SK-N-SH (cell line): ENCODE measurements at regions not wholly inside any gene's neighbourhood (a gene's known extent, or its start where the extent isn't known, plus 50 kb on each side); places are given as distances from the start of the nearest gene placed in this dataset.

Experiments used
- EP300 ChIP-seq, 2 experiments: IDR thresholded peaks; 2 replicates each; pipeline versions ENCODE4 v1.4.0 to v1.6.1; 2012; ENCODE audit warnings: borderline replicate concordance in 1 of 2, low read depth in 1 of 2, low read length in 1 of 2
- GATA2 ChIP-seq: sonication (generic); formaldehyde crosslinking; IDR thresholded peaks from 2 replicates; pipeline ENCODE4 v1.5.0; 2020; ENCODE audit warnings: mild to moderate bottlenecking, missing genetic modification reagents
- MXI1 ChIP-seq: IDR thresholded peaks from 2 replicates; pipeline ENCODE4 v1.6.1; 2012; ENCODE audit warnings: mild to moderate bottlenecking, low read depth, low read length, improper control_type of control experiment
- POLR2AphosphoS5 ChIP-seq: IDR thresholded peaks from 2 replicates; pipeline ENCODE4 v1.6.1; 2012; ENCODE audit warnings: low read depth, low read length
- TAF1 ChIP-seq: IDR thresholded peaks from 2 replicates; pipeline ENCODE4 v1.6.1; 2012; ENCODE audit warnings: low read depth, mild to moderate bottlenecking, low read length, moderate library complexity, borderline replicate concordance
- TEAD4 ChIP-seq: IDR thresholded peaks from 2 replicates; pipeline ENCODE4 v1.4.0; 2012; ENCODE audit warnings: mild to moderate bottlenecking, borderline replicate concordance; ENCODE audit not compliant: insufficient read depth
- TF ChIP-seq, protein P1 (sequence below): fragments of 200-600 bp; sonication (generic); IDR thresholded peaks from 2 replicates; pipeline ENCODE4 v1.6.1; 2017; ENCODE audit warnings: antibody characterized with exemption, mild to moderate bottlenecking, moderate library complexity
- TF ChIP-seq, protein P2 (sequence below): IDR thresholded peaks from 2 replicates; pipeline ENCODE4 v1.6.1; 2012; ENCODE audit warnings: mild to moderate bottlenecking, low read depth, low read length, moderate library complexity

DNA sequence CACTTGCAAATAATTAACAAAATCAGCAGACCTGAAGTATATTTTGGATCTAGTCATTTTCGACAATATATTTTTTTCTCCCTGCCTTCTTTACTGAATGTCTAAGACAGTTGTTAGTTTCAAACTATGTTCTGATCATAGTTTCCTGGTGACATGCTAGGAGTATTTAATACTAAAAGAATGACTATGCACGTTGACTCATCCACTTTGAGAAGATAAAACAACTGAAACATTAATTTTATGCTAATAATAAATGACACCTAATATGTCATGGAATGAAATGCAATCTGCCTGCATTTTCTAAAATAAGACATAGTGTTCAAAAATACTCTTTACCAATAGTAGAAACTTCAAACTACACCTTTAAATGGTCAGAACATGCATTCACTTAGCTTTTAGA lies 2123.7 kb upstream of the C9orf72 start:
- TF ChIP-seq, protein P1, sequence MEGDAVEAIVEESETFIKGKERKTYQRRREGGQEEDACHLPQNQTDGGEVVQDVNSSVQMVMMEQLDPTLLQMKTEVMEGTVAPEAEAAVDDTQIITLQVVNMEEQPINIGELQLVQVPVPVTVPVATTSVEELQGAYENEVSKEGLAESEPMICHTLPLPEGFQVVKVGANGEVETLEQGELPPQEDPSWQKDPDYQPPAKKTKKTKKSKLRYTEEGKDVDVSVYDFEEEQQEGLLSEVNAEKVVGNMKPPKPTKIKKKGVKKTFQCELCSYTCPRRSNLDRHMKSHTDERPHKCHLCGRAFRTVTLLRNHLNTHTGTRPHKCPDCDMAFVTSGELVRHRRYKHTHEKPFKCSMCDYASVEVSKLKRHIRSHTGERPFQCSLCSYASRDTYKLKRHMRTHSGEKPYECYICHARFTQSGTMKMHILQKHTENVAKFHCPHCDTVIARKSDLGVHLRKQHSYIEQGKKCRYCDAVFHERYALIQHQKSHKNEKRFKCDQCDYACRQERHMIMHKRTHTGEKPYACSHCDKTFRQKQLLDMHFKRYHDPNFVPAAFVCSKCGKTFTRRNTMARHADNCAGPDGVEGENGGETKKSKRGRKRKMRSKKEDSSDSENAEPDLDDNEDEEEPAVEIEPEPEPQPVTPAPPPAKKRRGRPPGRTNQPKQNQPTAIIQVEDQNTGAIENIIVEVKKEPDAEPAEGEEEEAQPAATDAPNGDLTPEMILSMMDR: no peak
- TF ChIP-seq GATA2: no peak
- TF ChIP-seq, protein P2, sequence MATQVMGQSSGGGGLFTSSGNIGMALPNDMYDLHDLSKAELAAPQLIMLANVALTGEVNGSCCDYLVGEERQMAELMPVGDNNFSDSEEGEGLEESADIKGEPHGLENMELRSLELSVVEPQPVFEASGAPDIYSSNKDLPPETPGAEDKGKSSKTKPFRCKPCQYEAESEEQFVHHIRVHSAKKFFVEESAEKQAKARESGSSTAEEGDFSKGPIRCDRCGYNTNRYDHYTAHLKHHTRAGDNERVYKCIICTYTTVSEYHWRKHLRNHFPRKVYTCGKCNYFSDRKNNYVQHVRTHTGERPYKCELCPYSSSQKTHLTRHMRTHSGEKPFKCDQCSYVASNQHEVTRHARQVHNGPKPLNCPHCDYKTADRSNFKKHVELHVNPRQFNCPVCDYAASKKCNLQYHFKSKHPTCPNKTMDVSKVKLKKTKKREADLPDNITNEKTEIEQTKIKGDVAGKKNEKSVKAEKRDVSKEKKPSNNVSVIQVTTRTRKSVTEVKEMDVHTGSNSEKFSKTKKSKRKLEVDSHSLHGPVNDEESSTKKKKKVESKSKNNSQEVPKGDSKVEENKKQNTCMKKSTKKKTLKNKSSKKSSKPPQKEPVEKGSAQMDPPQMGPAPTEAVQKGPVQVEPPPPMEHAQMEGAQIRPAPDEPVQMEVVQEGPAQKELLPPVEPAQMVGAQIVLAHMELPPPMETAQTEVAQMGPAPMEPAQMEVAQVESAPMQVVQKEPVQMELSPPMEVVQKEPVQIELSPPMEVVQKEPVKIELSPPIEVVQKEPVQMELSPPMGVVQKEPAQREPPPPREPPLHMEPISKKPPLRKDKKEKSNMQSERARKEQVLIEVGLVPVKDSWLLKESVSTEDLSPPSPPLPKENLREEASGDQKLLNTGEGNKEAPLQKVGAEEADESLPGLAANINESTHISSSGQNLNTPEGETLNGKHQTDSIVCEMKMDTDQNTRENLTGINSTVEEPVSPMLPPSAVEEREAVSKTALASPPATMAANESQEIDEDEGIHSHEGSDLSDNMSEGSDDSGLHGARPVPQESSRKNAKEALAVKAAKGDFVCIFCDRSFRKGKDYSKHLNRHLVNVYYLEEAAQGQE: no peak
- TF ChIP-seq EP300 (IDR thresholded peaks at IDR 0.05; ENCODE audit: borderline replicate concordance in 1 of 2, low read depth in 1 of 2, low read length in 1 of 2): peak in 1 of 2 experiments; percentile 98; a peak in 2 of 4 replicates
- peak; percentile 83; the same call in 1 of the 2 replicates for TF ChIP-seq TEAD4
- TF ChIP-seq POLR2AphosphoS5: peak; percentile 66; the same call in 1 of the 2 replicates
- TF ChIP-seq MXI1: no peak
- no peak for TF ChIP-seq TAF1
